Eye (tissue), 1 donor: ENCODE measurements at regions not wholly inside any gene's neighbourhood (a gene's known extent, or its start where the extent isn't known, plus 50 kb on each side); places are given as distances from the start of the nearest gene placed in this dataset.
"Not testable (repeated sequence)": the region's sequence is repeated elsewhere in the genome, so short reads cannot be mapped to it uniquely, and the experiment has no call there.

Experiments
- DNase-seq: peaks from one replicate; pipeline ENCODE4 v3.0.0-alpha.2; 2015

DNA sequence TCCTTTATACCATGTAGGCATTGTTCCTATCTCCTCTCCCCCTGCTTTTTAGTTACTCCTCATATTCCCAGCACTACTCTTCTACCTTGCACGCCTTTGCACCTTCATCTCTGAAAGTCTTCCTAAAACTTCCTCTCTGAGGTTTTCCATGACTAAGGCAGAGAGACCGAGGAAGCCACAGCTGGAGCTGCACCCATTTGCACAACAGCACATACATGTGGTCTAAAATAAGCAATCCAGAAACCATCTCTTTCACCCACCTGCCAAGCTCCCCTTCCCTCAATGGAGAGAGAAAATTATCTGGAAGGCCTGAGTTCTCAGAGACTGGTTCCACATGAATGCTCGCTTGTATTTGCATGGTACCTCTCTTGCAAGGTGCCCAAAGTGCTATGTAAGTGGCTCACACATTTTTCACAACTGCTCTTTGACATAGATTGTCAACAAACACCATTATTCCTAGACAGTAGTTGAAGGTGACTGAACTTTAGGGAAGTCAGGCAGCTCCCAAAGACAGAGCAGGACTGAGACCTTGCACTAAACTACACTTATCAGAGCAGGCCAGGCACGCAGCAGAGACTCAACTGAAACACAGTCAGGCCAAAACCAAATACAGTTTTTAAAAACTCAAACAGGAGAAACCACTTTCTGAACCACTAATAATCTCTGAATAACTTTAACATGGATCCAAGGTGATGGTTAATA, 313.2 kb downstream of the TFAP2A start:
- DNase-seq = no peak

DNA sequence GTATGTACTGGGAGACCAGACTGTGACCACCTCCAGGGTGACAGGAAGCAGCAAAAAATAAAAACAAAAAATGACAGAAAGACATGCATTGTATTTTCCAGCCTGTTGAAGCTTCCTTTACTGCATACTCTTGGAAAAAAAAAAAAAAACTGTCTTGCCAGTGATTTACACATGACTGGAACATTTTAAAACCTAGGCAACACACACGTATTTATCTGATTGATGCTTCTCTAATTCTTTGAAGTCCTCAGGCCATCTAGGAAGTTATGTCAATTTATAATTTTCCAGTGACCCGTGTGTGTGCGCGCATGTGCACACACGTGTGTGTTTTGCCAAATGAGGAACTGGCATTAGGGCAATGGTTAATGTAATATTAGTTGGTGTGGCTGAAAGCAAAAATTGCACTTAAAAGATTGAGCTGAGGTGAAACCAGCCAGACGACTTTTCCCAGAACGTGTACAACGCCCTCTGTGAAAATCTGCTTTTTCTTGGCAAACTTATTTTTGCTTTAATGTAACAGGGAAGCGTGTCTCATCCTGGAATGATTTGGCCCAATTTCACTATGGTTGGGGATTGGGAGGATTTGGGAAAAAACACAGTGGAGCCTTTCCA, 315.2 kb downstream of the TFAP2A start:
- DNase-seq = peak; percentile 59

DNA sequence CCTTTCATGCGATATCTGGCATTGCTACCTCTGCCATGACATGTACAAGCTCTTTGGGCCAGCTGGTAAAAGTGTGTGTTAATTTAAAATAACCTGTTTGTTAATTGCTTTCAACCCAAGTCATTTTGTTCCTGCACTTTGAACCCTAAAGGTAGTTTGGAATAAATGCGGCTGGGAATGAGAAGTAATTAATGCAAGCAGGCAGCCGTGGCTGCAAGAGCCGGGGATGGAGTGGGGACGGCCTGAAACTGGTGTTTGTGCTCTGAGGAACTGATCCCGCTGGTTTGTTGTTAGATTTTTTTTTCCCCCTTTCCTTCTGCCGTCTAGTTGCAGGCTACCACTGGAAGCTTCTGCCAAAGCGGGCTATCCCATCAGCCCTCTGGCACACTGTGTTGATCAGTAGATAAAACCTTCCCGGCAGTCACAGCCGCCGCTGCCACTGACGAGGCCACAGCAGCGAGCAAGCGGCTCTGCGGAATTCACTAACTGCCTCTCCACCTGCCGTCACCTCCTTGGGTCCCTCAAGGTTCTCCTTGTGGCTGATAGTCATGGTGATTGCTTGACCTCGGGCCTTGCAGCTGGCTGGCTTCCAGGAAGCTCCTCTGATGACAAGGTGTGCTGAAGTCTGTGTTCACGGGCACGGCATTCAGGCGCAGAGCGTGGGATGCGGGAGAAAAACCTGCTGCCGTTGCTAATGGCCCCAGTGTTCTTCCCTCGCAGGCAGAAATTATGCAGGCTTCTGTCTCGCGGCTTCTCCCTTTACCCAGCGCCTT, 315.9 kb downstream of the TFAP2A start:
- DNase-seq = peak; percentile 60

DNA sequence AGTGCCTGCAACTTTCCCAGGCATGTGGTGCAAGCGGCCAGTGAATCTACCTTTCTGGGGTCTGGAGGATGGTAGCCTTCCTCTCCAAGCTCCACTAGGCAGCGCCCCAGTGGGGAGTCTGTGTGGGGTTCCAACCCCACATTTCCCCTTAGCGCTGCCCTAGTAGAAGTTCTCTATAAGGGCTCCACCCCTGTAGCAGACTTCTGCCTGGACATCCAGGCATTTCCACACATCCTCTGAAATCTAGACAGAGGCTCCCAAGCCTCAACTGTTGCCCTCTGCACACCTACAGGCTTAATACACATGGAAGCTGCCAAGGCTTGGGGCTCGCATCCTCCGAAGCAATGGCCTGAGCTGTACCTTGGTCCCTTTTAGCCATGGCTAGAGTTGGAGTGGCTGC, 321.6 kb downstream of the TFAP2A start:
- DNase-seq = no peak

DNA sequence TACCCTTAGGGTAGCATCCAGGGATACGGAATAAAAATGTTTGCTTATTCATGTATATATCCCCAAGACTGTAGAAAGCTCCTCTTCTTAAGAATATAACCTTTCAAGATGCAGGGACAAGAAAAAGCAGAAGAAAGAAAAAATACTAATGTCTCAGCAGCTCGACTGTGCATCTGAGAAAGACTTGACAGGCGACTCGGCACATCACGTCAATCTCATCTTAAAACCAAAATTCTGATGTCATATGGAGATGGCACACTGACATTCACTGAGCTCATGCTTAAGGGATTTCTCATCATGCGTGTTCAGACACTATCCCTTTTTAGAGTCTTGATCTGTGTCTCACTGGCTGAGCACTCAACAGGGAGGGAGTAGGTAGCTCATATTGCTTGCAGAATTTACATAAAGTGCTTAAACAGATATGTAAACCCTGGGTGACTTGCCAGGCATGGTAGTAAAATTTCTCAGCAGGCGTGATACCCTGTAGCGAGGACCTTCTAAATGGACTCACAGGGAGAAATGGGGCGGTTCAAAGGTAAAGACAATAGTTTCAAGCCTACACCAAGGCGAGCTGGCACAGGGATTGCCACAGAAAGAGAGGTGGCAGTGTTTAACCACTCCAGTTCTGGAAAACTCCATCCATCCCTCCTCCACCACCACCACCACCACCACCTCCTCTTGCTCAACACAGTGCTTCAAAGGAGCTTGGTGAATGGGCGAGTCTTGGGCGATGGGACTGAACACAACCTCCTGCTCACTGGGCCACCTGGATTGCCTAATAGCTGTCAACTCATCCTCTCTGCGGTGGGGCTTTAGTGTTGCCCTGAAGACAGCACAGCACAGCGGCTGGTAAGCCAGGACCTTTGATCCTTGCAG, 330.5 kb downstream of the TFAP2A start:
- DNase-seq = peak; percentile 43

DNA sequence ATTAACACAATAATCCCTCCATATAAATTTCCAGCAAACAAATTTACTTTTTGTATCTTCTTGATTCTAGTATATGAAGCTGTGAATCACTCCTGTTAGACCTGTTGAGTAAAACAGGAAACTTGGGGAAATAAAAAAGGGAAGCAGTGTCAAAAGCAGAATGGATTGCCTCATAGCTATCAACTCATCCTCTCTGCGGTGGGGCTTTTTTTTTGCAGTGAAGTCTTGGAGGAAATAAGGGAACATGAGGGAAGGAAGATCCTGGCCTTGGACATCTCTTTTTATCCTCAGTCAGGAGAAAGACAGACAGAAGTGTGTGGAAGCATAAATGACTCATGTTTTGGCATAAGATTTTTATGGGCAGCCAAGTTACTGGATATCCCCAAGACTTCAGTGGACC, 332.5 kb downstream of the TFAP2A start:
- no peak for DNase-seq

DNA sequence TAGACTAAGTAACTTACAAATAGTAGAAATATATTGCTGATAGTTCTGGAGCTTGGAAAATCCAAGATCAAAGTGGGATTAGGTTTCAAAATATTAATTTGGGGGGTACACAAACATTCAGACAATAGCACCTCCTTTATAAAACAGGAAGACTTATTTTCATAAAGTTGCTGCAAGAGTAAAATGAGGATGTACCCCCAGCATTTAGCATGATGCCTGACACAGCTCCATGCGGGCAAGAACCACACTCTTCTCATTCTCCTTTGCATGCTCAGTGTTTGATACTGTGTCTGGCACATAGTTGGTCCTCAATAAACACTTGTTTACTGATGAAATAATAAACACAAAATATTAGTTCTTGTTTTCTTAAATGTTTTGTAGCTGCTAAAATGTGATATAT, 332.9 kb downstream of the TFAP2A start:
- DNase-seq = no peak

DNA sequence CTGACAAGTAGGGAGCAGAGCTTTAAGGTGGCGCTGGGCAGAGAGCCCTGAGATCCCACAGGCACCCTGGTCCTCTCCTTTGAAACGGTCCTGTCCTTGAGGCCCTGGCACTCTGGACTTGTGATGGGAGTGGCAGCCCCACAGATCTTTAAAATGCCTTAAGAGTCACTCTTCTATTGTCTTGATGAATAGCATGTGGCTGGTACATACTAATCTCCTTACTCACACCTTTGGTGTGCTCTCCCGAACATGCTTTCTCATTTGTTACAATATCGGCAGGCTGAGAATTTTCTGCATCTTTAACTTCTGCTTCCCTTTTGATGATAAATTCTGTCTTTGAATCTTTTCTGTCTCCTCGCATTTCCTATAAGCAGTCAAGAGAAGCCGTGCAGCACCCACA, 333.8 kb downstream of the TFAP2A start:
- no peak for DNase-seq

DNA sequence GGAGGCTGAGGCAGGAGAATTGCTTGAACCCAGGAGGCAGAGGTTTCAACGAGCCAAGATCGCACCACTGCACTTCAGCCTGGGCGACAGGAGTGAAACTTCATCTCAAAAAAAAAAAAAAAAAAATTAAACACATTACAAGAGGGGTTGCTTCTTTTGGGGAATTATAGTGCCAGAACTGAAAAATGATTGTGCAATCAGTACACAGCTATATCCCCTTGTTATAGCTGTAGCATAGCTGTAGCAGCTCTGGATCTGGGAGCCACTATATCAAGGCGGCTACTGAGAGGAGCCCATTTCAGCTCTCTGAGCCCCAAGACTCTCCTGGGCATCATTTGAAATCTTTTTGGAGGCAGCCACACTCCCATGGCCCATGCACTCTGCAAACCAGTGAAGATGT, 334.3 kb downstream of the TFAP2A start:
- DNase-seq = no peak

DNA sequence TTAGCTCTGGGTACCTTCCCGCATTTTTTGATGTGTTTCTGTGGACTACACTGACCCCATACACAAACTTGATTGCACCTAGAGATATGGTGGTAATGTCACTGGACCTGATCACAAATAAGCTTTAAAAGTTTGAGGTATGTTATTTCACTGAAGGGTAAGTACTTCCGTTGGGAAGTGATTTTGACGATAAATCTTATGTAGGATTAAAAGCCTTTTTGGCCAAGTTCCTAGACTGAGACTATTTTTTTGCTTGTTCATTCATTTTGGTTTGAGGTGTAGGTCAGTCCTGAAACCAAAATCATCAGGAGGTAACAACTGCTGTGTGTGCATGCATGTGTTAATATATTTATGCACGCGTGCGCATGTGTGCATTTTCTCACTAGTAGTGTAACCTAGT, 336.3 kb downstream of the TFAP2A start:
- no peak for DNase-seq

DNA sequence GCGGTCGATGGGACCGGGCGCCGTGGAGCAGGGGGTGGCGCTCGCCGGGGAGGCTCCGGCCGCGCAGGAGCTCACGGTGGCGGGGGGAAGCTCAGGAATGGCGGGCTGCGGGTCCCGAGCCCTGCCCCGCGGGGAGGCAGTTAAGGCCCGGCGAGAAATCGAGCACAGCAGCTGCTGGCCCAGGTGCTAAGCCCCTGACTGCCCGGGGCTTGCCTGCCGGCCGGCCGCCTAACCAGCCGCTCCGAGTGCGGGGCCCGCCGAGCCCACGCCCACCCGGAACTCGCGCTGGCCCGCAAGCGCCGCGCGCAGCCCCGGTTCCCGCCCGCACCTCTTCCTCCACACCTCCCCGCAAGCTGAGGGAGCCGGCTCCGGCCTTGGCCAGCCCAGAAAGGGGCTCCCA, 340.1 kb downstream of the TFAP2A start:
- DNase-seq = not testable (repeated sequence)

DNA sequence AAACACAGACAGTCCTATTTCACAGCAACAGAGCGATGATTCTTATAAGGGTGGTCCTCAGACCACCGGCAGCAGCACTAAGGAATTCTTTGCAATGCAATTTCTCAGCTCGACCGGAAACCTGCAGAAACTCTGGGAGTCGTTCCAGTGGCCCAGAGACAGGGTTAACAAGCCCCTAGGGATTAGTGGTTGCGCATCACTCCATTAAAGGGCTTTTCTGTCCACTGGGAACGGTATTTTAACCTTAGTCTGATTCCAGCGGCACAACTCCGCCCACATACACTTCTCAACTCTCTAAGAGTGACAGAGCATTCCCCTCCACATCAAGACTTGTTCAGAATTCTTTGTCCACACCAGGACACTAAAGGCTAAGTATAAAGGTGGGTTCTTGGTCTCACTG, 341.5 kb downstream of the TFAP2A start:
- no peak for DNase-seq

DNA sequence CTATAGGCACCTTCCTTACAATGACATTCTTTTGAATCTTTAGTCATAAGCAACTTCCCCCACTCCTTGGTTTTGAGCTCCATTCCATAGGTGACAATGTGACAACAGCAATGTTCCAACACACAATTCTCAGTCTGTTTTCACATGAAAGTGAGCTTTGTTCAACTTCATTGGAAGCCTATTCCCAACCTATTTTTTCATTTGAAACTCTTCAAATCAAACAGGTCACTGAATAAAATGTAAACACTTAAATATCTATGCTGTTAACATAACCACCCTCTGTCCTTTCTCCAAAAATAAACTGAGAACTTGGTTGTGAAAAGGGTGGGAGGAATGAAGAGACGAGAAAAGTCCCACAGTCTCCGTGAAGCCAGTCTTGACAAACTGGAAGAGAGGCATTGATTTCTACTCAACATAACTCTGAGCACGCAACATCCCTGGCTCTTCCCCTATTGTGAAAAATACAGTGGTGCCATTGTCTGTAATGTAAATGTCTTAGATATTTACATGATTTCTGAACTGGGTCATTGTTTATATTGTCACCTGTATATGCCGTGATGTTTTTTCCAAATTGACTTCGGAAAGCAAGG, 343.1 kb downstream of the TFAP2A start:
- no peak for DNase-seq

DNA sequence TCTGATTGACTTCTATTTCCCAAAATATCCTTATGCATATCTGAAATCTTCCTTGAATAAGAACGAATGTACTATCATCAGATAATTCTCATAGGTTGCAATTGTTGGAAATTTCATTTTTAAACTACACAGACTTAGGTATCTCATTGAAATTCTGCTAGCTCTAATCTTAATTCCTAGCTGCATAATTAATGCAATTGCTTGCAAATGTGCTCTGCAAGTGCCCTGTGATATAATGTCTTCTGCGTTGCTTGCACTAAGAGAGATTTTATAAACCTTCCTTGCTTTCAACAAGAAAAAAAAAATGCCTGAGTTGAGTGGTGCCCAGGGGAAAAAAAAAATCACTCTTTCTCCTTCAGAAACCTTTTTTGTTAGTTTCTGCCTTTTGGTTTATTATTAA, 354.9 kb downstream of the TFAP2A start:
- DNase-seq = no peak

DNA sequence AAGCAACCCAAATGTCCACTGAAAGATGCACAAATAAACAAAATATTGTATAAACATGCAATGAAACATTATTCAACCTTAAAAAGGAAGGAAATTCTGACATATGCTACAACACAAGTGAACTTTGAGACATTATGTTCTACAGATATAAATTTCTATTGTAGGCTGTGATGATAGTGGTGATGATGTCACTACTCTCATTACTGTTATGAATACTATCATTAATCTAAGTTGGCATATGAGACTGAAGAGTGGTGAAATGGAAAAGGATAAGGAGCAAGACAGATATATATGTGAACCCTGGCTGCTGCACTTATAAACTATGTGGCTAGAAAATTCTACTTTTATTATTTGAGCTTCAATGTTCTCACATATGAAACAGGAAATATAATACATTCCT, 360.2 kb downstream of the TFAP2A start:
- no peak for DNase-seq

DNA sequence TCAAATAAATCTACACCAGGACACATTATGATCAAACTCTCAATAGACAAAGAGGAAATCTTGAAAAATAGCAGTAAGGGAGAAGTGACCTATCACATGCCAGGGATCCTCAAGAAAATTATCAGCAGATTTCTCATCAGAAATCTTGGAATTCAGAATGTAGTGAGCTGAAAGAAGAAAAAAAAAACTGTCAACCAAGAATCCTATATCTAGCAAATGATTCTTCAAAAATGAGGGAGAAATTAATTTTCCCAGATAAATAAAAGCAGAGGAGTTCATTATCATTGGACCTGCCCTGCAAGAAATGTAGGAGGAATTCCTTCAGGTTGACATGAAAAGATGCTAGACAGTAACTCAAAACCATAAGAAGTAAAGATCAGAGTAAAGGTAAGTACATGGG, 363.6 kb downstream of the TFAP2A start:
- no peak for DNase-seq

DNA sequence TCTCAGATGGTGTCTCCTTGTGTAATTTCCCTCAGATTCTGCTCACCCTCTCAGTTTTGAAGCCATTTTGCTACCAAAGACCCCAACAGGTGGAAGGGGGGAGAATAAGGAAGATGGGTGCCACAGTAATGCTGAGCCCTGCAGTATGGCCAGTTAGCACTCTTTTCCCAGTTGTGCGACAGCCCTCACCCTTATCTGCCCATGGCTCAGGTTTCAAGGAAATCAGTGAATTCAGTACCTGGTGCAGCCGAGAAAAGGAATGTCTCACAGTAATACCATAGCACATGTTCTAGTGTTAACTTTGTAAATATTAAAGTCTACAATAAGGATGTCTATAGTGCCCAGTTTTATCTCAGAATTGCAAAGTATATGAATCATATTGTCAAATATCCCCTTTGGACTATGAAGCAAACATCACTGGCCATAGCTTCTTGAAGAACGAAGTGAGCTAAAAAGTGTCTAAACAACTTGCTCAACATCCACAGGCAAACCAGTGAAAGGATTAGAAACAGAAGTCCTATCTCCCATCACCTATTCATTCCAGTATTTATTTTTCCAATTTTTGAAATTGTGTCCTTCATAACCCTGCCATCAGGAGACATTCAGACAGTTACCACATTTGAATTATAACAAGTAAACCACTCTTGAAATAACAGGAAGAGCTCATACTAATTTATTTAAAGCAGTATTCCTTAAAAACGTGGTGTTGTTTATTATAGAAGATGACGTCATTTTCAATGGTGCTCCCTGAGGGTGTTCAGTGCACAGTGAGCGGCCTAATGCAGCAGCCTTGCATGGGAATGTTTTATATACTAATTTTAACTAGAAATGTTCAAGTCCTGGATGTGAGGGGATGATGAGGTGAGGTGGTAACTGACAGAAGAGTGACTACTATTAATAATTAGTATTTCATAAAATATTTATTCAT, 366.2 kb downstream of the TFAP2A start:
- no peak for DNase-seq

DNA sequence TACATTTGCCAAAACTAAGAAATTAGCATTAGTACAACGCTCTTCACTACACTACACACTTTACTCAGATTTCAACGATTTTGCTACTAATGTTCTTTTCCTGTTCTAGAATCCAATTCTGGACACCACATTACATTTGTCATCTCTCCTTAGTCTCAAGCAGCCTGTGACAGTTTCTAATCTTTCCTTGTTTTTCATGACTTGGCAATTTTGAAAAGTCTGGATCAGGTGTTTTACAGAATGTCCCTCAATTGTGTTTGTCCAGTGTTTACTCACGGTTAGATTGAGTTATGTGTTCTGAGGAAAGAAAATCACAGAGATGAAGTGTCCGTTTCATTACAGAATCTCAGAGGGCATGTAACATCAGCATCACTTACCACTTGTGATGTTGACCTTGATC, 372.6 kb downstream of the TFAP2A start:
- DNase-seq = no peak

DNA sequence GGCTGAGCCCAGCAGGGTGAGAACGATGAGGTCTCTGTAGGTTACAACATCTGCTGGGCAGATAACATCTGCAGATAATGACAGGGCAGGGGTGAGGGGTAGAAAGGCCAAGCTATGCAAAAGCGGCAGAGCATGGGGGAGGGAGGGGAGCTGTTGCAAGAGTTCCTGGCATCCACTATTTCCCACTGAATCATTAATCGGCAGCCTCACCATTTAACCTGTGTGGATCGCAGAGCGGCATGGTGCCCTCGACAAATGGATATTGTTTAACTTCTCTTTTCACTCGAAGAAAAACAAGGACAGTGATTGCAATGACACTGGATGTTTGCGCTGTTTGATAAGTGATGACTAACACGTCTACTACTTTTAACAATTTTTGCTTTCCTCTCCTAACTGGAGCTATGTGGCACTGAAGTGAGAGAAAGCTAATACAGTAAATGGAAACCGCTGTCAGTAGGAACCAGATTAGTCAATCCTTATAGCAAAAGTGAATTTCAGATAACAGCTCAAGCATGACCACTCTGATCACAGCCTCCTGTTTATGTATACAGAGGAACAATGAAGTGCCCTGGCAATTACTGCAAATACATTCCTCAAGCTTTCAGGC, 381.5 kb downstream of the TFAP2A start:
- DNase-seq = peak; percentile 76

DNA sequence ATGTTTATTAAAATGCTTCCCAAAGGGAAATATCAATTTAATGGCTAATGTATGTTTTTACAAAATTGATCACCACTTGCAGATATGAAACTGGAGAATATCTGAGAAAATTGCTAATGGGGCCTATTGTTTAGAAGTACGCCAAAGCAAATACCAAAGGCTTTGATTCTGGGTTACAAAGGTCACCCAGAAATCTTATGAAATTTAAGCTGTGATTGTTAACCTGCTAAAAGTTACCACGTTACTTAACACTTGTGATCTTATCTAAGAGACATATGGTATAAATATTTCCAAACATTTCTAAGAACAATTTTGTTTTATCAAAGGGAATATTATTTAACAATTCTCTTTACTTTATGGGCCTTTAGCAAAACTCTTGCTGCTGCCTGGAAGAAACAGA, 383.3 kb downstream of the TFAP2A start:
- no peak for DNase-seq

DNA sequence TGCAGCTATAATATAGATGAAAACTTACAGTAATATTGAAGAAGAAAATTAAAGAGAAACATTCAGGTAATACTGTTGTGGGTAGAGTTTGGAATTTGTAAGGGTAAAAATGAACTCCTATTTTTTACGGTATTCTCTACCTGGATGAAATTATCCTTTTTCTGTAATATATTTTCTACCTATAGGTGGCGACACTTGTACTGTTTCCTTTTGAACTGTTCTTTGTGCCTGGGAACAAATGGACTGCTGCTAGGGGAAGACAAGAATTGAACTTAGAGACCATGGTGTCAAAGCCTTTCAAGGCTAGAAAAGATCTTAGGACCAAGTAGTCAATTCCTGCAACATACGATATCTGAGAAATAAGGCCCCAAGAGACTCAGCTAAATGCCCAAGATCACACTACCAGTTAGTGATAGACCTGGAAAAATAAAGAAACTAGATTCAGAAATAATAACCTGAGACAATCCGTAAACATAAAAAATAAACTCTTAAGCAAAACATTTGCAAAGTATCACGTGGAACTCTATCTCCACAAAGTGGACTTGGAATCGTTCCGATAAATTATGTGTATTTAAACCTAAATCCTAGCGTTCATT, 383.8 kb downstream of the TFAP2A start:
- DNase-seq = peak; percentile 34
